ENCODE measurements at regions not wholly inside any gene's neighbourhood (a gene's known extent, or its start where the extent isn't known, plus 50 kb on each side); places are given as distances from the start of the nearest gene placed in this dataset.
A peak's percentile ranks its signal among the peaks of the same experiment; 100 is the strongest.
"Not testable (repeated sequence)": the region's sequence is repeated elsewhere in the genome, so short reads cannot be mapped to it uniquely, and the experiment has no call there.

DNA sequence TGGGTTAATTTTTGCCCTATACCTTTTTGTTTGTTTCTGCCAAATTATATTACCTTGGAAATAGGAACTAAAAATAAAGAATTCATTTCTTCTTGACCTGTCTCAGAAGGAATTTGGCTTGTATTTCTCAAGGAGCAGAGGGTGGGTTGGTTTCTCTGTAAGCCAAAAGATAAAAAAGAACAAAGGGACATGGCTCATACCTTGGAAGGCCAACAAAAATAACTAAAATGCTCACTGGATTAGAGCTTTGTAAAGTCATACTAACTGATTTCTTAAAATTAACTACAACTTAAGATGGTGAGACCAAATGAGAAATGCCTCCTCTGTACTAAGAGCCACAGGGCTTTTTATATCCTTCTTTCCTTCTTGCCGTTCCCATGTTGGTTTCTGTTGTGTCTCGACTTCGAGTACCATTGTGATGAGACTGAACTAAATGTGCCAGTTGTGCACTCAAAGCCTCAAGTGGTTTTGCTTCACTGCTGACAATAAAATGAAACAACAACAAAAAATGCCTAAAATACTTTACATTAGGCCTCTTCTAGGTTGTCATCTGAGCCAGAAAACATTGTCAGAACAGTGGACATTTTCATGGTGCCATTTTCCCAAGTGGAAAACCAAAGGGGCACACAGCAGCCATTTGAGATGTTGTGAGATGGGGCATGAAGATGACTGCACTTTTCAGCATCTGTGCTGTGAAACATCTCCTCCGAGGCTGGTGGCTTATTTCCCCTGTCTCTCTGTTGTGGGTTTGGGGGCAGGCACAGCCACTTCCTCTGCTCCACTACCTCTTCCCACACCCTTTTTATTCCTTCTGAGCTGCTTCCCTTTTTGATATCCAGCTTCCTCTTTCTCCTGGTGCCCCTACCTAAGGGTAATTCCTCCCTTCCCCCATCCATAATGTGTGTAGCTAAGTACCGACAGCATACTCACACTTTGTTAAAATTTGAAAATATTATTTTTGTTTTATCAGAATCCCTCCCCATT is 51.8 kb upstream of the AGR3 start:
- no peak for DNase-seq

DNA sequence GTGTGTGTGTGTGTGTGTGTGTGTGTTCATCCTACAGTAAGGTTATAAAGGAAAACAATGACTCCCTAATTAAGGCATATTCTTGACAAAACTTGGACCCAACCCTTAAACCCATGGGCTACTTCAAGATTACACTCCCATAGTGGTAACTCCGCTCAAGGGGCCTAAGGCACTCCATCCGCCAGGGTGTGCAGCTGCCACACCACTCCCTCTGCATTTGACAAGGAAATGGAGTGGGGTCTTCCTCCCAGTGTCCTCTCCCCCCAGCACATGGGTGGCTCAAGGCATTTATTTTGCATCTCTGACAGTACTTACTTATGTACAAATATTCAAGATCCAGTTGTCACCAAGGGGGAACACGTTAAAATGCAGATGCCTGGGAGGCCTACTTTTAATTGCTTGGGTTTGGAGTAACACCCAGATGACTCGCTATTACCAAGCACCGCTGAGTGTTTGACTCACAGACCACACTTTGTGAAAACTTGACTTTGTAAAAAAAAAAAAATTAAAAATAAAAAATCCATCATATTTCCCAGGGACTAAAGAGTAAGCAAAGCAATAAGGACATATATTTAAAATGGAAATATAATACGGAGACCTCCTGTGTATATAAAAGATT is 53.0 kb upstream of the AGR3 start:
- no peak for DNase-seq

DNA sequence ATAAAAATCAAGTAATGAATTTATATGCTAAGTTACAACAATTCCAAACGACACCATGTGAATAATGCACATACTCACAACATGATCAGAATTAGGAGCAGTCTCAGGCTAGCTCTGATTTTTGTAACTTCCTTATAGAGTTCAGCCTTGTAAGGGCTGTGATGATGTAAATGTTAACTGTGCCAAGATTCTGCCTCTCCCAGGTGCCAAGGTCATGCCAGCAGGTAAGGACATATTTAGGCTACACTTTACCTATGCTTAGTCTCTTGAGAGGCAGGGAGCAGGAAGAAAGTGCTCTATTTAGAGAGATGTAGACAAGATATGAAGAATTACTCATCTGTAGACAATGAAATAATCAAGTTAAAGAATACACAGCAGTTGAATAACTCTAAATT is 53.6 kb upstream of the AGR3 start:
- DNase-seq = no peak

DNA sequence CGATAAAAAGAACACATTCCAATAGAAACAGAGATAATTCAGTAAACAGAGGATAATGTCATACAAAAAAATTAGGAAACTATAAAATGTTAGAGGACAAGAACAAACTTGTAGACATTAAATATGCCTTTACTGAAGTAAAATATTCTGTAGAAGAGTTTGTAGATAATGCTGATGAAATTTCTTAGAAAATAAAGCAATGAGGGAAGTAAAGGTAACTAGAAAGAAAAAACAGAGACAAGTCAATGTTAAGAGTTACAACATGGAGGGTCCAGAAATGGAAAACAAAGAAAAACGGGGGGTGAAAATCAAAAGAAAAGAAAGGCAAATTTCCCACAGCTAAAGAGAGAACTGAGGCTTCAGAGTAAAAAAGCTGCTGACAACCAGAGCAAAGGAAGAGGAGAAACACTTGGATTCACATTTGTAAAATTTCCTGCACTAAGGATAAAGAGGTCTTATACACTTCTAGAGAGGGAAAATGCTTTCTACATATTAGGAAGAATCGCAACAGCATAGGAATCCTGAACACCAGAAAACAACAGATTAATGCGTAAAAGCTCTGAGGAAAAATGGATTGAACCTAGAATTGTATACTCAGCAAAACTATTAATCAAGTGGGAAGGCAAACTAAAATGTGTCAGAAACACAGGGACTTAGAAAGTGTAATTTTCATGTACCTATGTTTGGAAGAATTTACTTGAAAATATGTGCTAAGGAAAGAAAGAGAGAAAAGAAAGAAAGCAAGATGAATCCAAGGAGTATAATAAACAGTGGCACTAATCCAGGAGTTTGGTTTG is 55.0 kb upstream of the AGR3 start:
- DNase-seq = no peak

DNA sequence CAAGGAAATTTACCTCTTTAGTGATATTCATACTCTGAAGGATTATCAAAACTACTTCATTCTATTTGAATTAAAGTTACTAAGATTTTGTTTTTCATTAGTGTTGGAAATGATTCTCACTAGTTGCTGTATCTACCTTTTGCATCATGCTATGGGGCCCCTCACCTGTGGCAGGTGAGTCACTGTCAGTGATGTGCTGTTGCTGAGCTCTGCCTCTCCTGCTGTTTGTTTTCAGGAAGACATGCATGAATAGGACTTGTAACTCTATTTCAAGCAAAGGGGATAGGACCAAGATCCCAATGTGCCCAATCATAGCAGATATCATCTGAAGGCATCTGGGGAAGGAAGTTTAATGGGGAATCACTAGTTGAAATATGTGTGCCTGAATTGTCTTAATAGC is 57.4 kb upstream of the AGR3 start:
- no peak for DNase-seq

DNA sequence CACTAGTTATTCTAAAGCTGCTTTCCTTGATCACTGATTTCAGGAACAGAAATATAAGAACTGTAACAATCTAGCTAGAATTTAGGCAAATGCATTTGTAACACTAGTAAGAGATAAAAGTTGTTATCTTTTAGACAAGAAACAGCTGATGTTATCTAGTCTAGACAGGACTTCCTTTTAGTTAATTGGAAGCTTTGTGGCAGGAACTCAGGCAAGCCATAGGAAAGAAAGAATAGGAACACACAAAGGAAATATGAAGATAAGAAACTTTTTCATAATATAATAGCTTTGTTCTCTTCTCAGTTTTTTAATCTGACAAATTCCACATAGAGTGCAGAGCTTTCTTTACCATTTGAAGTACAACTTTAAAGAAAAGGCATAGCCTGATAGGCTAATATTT is 59.0 kb upstream of the AGR3 start:
- DNase-seq = no peak

DNA sequence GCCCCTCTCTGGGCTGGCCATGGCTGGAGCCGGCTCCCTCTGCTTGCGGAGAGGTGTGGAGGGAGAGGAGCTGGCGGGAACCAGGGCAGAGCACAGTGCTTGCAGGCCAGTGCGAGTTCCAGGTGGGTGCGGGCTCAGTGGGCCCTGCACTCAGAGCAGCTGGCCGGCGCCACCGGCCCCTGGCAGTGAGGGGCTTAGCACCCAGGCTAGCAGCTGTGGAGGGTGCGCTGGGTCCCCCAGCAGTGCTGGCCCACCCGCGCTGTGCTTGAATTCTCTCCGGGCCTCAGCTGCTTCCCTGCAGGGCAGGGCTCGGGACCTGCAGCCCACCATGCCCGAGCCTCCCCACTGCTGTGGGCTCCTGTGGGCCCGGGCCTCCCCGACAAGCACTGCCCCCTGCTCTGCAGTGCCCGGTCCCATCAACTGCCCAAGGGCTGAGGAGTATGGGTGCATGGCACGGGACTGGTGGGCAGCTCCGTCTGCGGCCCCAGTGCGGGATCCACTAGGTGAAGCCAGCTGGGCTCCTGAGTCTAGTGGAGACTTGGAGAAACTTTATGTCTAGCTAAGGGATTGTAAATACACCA is 61.2 kb upstream of the AGR3 start:
- no peak for DNase-seq

DNA sequence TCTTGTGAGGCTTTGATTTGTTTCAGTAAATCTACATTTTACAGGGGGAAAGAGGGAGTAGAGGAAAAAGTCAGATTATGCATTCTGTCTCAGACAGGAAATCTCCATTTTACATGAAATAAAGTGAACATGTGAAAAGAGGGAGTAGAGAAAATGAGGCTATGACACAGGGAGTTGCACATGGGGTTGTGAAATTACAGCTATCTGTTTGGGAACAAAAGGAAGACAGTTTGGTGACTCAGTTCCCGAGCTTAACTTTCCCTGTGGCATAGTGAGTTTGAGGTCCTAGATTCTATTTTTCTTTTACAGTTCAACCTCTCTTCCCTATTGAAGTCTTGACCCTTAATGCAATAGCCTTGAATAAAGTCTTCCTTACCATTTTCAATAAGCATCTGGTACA is 63.2 kb upstream of the AGR3 start:
- no peak for DNase-seq

DNA sequence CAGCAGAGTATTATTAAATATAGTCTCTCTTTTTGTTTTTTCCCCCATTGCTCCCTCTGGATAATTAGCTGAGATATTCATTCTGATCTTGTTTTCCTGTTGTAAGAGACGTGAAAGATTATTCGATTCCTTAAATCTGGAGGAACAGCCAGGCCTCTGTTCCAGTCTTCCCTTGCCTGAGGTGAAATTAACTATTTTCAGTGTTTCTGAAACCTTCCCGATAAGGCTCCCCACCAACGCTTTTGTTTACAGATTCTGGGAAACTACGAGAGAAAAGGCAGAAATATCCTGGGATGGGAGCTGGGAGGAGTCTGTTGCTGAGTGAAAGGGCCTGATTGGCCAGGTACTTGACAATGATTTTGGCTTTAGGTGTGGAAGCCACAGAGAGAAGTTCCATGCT is 63.6 kb upstream of the AGR3 start:
- DNase-seq = no peak

DNA sequence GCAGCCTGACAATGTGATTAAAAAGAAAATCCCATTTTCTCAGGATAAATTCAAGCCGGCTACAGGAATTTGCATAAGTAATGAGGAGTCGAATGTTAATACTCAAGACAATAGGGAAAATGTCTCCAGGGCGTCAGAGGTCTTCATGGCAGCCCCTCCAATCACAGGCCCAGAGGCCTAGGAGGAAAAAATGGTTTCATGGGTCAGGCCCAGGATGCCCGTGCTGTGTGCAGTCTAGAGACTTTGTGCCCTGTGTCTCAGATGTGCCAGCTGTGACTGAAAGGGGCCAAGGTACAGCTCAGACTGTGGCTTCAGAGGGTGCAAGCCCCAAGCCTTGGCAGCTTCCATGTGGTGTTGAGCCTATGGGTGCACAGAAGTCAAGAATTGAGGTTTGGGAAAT is 66.3 kb upstream of the AGR3 start:
- DNase-seq = not testable (repeated sequence)

DNA sequence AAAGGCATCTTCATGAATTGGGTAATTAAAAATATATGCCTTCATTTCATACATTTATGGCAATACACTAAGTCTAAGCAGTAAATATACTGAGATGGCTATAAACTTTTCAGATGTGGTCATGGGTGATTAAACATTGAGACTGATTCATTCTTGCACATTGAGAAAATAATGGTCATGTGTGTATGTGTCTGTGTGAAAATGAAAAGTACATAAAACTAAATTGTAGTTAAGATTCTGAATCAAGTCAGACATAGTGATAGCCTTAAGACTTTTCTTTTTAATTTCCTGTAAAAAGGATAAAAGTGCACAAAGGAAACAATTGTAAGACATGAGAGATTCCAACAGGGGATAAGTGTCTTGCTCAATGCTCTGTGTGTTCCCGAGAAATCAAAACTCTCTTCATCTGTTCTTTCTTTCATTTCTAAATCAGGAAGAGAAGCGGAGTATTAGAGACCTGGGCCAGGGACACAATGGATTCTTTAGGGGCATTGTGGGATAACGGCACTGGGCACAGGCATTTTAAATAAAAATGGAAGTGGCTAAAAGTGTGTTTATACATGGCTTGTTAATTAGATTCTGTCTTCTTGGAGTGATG is 69.8 kb upstream of the AGR3 start:
- DNase-seq = no peak

DNA sequence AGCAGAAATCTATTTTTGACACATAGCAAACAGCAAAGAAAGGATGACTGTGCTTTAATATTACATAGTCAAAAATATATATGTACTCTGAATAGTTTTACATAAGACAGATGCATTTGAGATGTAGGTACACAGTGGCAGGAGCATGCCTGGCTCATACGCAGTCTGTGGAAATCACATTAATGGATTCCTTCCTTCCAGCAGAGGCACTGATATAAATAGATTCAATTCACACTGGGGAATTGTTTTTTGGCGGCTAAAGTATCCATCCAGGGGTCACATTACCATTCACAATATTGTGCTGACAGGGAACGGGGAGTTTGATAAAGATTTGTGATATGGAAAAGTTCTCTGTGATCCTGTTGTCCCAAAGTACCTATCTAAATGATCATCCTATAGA is 72.5 kb upstream of the AGR3 start:
- no peak for DNase-seq

DNA sequence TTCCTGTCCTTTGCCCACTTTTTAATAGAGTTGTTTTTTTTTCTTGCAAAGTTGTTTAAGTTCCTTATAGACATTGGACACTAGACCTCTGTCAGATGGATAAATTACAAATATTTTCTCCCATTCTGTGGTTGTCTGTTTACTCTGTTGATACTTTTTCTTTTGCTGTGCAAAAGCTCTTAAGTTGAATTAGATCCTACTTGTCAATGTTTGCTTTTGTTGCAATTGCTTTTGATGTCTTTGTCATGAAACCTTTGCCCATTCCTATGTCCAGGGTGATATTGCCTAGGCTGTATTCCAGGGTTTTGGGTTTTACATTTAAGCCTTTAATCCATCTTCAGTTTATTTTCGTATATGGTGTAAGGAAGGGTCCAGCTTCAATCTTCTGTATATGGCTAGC is 76.9 kb upstream of the AGR3 start:
- no peak for DNase-seq

DNA sequence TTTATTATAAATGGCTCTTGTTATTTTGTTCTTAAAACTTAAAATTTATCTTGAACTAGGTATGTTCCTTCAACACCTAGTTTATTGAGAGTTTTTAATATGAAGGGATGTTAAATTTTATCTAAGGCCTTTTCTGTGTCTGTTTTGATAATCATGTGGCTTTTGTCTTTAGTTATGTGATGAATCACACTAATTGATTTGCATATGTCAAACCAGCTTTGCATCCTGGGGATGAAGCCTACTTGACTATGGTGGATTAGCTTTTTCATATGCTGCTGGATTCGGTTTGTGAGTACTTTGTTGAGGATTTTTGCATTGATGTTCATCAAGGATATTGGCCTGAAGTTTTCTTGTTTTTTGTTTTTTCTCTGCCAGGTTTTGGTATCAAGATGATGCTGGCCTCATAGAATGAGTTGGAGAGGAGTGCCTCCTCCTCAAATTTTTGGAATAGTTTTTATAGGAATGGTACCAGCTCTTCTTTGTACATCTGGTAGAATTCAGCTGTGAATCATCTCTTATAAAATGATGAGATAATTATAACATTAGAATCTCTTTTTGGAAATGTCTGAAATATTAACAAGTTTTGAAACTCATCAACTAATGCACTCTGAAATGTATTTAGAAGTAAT is 78.7 kb upstream of the AGR3 start:
- no peak for DNase-seq

DNA sequence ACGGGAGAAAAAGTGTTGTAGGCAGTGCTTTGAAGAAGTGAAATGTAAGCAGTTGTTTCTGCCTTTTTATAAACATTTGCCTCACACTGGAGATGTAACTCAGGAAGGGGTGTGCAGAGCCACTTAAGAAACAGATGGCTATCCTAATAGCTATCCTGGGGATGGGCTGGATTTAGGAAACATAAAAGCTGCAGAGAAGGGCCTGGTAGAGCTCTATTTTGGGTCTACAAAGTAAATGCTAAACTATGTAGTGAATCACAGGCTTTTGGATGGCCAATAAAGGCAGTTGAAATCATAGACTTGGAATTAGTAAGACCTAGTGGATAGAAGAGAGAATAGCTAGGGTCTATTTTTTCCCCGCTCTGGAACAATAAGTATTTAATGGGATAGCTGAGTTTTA is 79.9 kb upstream of the AGR3 start:
- no peak for DNase-seq

DNA sequence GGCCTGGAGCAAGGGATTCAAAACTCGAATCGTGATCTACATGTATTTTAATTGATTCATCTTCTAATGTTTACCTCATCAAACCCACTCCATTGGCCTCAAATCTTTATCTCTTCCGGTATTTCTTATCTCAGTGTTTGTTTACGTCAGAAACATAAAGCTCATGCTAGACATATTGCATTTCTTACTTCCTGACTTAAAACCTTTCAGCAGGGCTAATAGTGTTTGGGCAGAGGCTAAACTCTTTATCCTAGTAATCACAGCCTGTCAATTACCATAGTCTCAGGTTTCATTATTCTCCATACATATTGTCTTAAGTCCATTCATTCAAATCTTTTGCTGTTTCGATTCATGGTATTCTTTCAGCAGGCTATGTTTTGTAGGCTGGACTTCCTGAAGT is 81.3 kb upstream of the AGR3 start:
- no peak for DNase-seq

DNA sequence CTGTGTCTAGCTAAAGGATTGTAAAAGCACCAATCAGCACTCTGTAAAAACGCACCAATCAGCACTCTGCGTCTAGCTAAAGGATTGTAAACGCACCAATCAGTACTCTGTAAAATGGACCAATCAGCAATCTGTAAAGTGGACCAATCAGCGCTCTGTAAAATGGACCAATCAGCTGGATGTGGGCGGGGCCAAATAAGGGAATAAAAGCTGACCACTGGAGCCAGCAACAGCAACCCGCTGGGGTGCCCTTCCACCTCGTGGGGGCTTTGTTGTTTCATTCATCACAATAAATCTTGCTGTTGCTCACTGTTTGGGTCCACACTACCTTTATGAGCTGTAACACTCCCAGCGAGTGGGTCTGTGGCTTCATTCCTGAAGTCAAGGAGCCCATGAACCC is 83.9 kb upstream of the AGR3 start:
- DNase-seq = not testable (repeated sequence)

DNA sequence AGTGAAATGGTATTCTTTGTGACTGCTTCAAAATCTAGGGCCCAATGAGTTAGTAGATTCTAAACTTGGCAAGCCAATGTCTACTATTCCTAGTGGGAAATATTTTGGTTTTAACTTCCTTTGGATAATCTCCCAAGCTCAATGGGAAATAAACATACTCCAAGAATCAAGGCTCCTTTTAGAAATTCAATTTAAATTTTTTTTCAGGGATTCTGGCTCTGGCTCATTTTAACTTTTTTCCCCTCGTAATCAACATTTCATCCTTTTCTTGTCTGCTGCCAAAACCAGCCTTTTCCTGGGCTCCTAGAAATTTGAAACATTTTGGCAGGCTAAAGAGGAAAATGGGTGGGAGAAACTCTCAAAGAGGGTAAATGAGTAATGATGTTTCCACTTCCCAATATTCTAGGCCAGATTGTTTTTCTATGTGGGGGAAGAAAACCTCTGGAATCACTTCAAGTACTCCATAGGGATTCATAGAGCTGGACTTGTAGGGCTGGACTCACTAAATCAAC is 85.6 kb upstream of the AGR3 start:
- DNase-seq = peak in 1 of 2 experiments; percentile 13

DNA sequence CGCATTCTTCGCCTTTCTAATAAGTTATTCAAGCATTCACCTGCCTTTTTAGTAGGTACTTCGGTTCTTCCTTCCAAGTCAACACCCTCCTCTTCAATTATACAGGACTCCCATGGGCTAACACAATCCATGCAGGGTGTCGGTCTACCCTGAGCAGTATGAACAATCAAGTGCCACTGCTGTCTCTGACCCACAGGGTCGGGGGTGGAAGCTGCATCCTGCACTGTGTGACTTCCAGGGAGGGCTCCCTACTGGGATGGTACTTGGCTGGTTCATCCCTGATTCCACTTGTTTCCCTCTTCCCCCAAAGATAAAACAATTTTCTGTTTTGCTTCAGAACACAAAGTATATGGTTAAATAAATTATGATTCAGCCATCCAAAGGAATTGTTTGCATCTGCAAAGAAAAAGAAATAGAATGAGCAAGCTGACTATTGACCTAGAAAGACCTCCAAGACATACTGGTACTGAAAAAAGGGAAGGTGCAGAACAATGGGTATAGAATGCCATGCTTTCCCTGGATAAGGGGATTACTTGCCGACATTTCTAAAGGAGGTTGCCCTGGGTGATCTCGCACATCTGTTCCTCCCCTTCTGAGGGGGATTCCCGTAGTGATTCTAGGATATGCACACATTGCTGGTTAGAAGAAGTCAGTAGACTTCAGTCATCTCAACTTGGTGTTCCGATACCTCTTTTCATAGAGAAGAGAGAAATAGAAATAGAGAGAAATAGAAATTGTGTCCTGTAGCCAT is 89.1 kb upstream of the AGR3 start:
- DNase-seq = no peak

DNA sequence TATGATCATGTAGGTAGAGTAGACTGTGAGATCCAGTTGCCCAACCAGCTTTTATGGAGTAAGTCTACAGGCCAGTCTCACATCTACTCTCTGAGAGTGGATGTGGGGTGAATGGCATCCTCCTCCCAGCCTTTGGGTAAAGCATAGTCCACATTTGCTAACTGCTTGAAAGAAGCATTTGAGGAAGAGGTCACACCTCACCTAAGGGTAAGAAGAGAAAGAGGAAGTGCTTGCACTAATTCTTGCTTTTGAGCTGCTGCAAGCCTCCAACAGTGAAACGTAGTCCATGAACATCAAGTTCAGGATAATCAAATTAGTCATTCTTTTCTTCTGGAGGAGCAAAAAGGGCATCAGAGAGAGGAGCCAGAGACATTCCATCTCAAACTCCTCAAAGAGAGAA is 93.9 kb upstream of the AGR3 start:
- DNase-seq = no peak
